ENCODE measurements at regions not wholly inside any gene's neighbourhood (a gene's known extent, or its start where the extent isn't known, plus 50 kb on each side); places are given as distances from the start of the nearest gene placed in this dataset.

DNA sequence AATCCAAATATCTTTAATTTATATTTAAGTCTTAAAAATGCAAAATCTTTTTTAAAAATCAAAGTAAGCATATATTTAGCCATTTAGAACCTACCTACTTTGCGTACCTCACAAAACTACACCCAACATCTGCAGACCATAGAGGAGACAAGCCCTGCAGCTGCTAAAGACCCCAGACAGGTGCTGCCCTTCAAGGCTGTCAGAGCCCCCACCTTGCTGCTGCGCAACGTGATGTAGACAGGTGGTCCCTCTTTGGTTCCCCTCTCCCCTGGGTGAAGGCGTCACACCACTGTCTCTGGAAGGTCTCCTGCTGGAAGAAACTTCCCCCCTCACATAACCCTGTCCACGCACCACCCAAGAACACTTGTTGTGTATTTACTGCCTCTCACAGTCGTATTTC is 204.5 kb downstream of the ARRDC4 start:
- Histone ChIP-seq H3K4me3 (no peak overlapping the region), H3K27ac (no peak overlapping the region), H3K4me1 (no peaks in the 10 kb centered on the region), H3K27me3 (no peaks in the 10 kb centered on the region), H3K36me3 (no peaks in the 10 kb centered on the region), H3K9me3 (no peaks in the 10 kb centered on the region)
- DNase-seq (ENCODE audit: low spot score in 2 of 2) = no peak
- TF ChIP-seq, protein P1, sequence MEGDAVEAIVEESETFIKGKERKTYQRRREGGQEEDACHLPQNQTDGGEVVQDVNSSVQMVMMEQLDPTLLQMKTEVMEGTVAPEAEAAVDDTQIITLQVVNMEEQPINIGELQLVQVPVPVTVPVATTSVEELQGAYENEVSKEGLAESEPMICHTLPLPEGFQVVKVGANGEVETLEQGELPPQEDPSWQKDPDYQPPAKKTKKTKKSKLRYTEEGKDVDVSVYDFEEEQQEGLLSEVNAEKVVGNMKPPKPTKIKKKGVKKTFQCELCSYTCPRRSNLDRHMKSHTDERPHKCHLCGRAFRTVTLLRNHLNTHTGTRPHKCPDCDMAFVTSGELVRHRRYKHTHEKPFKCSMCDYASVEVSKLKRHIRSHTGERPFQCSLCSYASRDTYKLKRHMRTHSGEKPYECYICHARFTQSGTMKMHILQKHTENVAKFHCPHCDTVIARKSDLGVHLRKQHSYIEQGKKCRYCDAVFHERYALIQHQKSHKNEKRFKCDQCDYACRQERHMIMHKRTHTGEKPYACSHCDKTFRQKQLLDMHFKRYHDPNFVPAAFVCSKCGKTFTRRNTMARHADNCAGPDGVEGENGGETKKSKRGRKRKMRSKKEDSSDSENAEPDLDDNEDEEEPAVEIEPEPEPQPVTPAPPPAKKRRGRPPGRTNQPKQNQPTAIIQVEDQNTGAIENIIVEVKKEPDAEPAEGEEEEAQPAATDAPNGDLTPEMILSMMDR (IDR thresholded peaks at IDR 0.05) = no peak
- intact Hi-C loops (cut with DNase I) = no loop called here

DNA sequence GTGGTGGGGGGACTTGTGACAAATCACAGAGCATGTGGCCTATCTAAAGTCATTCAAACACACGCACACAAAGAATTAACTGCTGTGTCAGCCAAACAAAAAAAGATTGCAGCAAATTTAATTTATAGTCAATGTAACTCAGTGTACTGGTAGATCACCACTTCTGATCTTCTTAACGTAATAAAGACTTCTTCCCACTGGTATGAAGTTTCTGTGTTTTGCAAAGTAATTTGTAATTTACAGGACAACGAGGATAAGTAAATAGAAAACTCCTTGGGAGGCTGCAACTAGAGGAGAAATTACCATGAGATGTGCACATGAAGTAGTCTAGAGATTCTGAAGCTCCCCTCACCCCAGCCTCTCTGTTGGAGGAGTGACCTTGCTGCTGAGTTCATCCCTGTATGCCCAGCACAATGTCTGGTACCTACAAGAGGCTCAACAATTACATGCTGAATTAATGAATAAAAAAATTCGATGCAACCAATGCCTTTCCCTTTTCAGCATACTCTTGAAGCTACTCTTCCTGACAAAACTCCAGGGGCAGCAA is 207.3 kb downstream of the ARRDC4 start:
- H3K27ac ChIP-seq = no peak overlapping the region
- no peak overlapping the region for H3K4me3 ChIP-seq
- no peaks in the 10 kb centered on the region for H3K36me3 ChIP-seq
- intact Hi-C loops (cut with DNase I) = no loop called here
- DNase-seq (ENCODE audit: low spot score in 2 of 2) = no peak
- no peaks in the 10 kb centered on the region for H3K27me3 ChIP-seq
- H3K4me1 ChIP-seq = no peaks in the 10 kb centered on the region
- TF ChIP-seq, protein P1 (IDR thresholded peaks at IDR 0.05) = no peak
- H3K9me3 ChIP-seq = no peaks in the 10 kb centered on the region

DNA sequence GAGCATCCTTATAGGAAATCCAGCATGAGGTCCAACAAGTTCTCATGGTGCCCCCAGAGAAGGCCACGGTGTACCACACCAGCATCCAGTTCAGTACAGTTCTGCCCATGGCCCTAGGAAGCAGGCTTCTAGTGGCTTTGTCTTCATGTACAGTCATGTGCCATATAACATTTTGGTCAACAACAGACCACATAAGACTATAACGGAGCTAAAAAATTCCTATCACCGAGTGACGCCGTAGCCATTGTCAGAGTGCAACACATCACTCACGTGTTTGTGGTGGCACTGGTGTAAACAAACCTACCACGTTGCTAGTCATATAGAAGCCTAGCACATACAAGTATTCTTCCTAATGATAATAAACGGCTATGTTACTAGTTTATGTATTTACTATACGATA is 209.0 kb downstream of the ARRDC4 start:
- H3K9me3 ChIP-seq = no peaks in the 10 kb centered on the region
- H3K27ac ChIP-seq = no peak overlapping the region
- TF ChIP-seq, protein P1 (IDR thresholded peaks at IDR 0.05) = no peak
- H3K4me1 ChIP-seq = no peaks in the 10 kb centered on the region
- intact Hi-C loops (cut with DNase I) = no loop called here
- no peak overlapping the region for H3K4me3 ChIP-seq
- no peak for DNase-seq (ENCODE audit: low spot score in 2 of 2)
- H3K36me3 ChIP-seq = no peaks in the 10 kb centered on the region
- H3K27me3 ChIP-seq = no peaks in the 10 kb centered on the region

DNA sequence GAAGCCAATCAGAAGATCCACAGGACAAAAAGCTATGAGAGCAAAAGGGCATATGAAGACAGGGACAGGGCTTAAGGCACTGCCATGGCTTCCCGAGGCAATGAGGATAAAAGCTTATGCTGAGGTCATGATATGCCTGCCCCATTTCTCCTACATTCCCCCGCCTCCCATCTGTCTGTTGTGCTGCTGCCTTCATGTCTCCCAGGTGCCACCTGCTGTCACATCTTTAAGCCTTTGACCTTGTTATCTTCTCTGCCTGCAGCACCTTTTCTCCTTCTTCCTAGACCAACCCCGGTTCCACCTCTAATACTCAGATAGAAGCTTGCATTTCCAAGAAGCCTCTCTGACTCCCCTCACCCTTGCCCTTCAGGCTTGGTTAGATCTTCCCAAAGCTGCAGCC is 213.8 kb downstream of the ARRDC4 start:
- H3K4me1 ChIP-seq = no peaks in the 10 kb centered on the region
- H3K27me3 ChIP-seq = no peaks in the 10 kb centered on the region
- intact Hi-C loops (cut with DNase I) = no loop called here
- TF ChIP-seq, protein P1 (IDR thresholded peaks at IDR 0.05) = no peak
- H3K36me3 ChIP-seq = no peaks in the 10 kb centered on the region
- no peak overlapping the region for H3K4me3 ChIP-seq
- H3K9me3 ChIP-seq = no peaks in the 10 kb centered on the region
- no peak overlapping the region for H3K27ac ChIP-seq
- no peak for DNase-seq (ENCODE audit: low spot score in 2 of 2)

DNA sequence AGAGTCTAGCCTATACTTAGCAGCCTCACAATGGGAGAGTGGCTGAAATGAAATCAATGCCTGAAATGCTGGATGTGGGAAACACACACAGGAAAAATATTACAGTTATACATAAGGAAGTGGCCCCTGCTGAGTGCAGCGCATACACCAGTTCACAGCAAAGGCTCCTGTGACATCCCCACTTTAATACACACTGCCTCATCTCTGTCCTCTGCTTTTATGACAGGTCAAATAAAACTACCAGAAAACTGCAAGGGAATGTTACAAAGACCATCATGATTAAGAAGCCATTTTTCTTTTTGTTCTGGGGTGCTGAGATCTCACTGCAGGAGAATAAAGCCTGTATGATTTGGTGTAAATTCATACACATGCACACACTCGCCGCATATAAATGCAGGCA is 214.3 kb downstream of the ARRDC4 start:
- no peak for DNase-seq (ENCODE audit: low spot score in 2 of 2)
- Histone ChIP-seq H3K36me3 (no peaks in the 10 kb centered on the region), H3K4me3 (no peak overlapping the region), H3K4me1 (no peaks in the 10 kb centered on the region), H3K9me3 (no peaks in the 10 kb centered on the region), H3K27me3 (no peaks in the 10 kb centered on the region), H3K27ac (no peak overlapping the region)
- TF ChIP-seq, protein P1 (IDR thresholded peaks at IDR 0.05) = no peak
- intact Hi-C loops (cut with DNase I) = loop anchor here (5.0 kb wide), 1 partner anchor 273 kb away; no protein-coding TSS in a partner anchor

Data from ascending aorta (tissue), 2 donors.